Activated naive CD4-positive, alpha-beta T cell treated with anti-CD3 and anti-CD28 coated beads, Interleukin-2, amount 50 U/mL, for 72 hours (primary cell): ENCODE measurements at regions not wholly inside any gene's neighbourhood (a gene's known extent, or its start where the extent isn't known, plus 50 kb on each side); places are given as distances from the start of the nearest gene placed in this dataset.
"Not testable (repeated sequence)": the region's sequence is repeated elsewhere in the genome, so short reads cannot be mapped to it uniquely, and the experiment has no call there.

ENCODE experiments used
- ATAC-seq, 2 donors: fragments of 150-1000 bp; cut with Tn5 transposase; 2 replicates each; pipeline ENCODE4 v1.10.0; 2021; ENCODE audit warnings: mild to moderate bottlenecking in 2 of 2, moderate library complexity in 2 of 2
- DNase-seq, 2 donors: peaks; one replicate each; pipeline ENCODE4 v3.0.0; 2021 to 2022; ENCODE audit warnings: low spot score in 2 of 2
- H3K27ac Mint-ChIP-seq, 2 donors: one replicate each; pipeline ENCODE4 v1.8.0; 2022; ENCODE audit warnings: mild to moderate bottlenecking in 2 of 2, mixed read lengths in 2 of 2
- H3K36me3 Mint-ChIP-seq, 2 donors: one replicate each; pipeline ENCODE4 v1.8.0; 2022; ENCODE audit warnings: mixed read lengths in 2 of 2
- H3K9me3 Mint-ChIP-seq, 2 donors: one replicate each; pipeline ENCODE4 v1.8.0; 2022; ENCODE audit warnings: mixed read lengths in 2 of 2

- no peak for DNase-seq
- Mint-ChIP-seq H3K27ac (no peak overlapping the region), H3K9me3 (peaks cover 6 to 11% of the 10 kb centered on the region in 2 donors), H3K36me3 (no peaks in the 10 kb centered on the region)
- no peak for ATAC-seq
These were observed 750.6 kb upstream of the PCDH15 start for GRCh38 chr10:55551603-55552002.

- Mint-ChIP-seq H3K36me3 (no peaks in the 10 kb centered on the region), H3K9me3 (peaks cover 6 to 12% of the 10 kb centered on the region in 2 donors), H3K27ac (no peak overlapping the region)
- DNase-seq, result no peak
- ATAC-seq, result no peak
These were observed 749.2 kb upstream of the PCDH15 start for GRCh38 chr10:55550236-55550635.

- peaks cover 3 to 11% of the 10 kb centered on the region in 2 donors for H3K9me3 Mint-ChIP-seq
- not testable (repeated sequence) for H3K36me3 Mint-ChIP-seq, ATAC-seq, DNase-seq, H3K27ac Mint-ChIP-seq
These were observed 736.5 kb upstream of the PCDH15 start for GRCh38 chr10:55537497-55537896.

GRCh38 chr10:55519264-55519663 lies 718.2 kb upstream of the PCDH15 start:
- Mint-ChIP-seq H3K9me3 (peaks cover 13 to 16% of the 10 kb centered on the region in 2 donors), H3K36me3 (no peaks in the 10 kb centered on the region), H3K27ac (no peak overlapping the region)
- no peak for ATAC-seq
- no peak for DNase-seq

- DNase-seq, ATAC-seq, H3K27ac Mint-ChIP-seq, H3K36me3 Mint-ChIP-seq: not testable (repeated sequence)
- peaks cover 13 to 18% of the 10 kb centered on the region in 2 donors for H3K9me3 Mint-ChIP-seq
These were observed 717.4 kb upstream of the PCDH15 start for GRCh38 chr10:55518416-55518815.

- no peak overlapping the region for H3K27ac Mint-ChIP-seq
- DNase-seq, result no peak
- H3K9me3 Mint-ChIP-seq, result peaks cover 3 to 9% of the 10 kb centered on the region in 2 donors
- H3K36me3 Mint-ChIP-seq, result no peaks in the 10 kb centered on the region
- ATAC-seq, result no peak
These were observed 708.1 kb upstream of the PCDH15 start for GRCh38 chr10:55509168-55509567.

- ATAC-seq (no peak), DNase-seq (no peak)
- Mint-ChIP-seq H3K36me3 (no peaks in the 10 kb centered on the region), H3K27ac (no peak overlapping the region), H3K9me3 (peaks cover 5 to 6% of the 10 kb centered on the region in 2 donors)
These were observed 700.0 kb upstream of the PCDH15 start for GRCh38 chr10:55500931-55501559.

GRCh38 chr10:55497893-55498499 lies 697.0 kb upstream of the PCDH15 start:
- DNase-seq, result no peak
- H3K27ac Mint-ChIP-seq, result no peak overlapping the region
- ATAC-seq, result no peak
- no peaks in the 10 kb centered on the region for H3K36me3 Mint-ChIP-seq
- peaks cover 5 to 6% of the 10 kb centered on the region in 2 donors for H3K9me3 Mint-ChIP-seq

GRCh38 chr10:55495555-55495954 lies 694.5 kb upstream of the PCDH15 start:
- ATAC-seq, result no peak
- no peak overlapping the region for H3K27ac Mint-ChIP-seq

GRCh38 chr10:55491712-55492111 lies 690.7 kb upstream of the PCDH15 start:
- Mint-ChIP-seq H3K27ac (no peak overlapping the region), H3K9me3 (peaks cover 14 to 27% of the 10 kb centered on the region in 2 donors), H3K36me3 (no peaks in the 10 kb centered on the region)
- ATAC-seq (no peak), DNase-seq (no peak)

More at GRCh38 chr10:55495555-55495954, 694.5 kb upstream of the PCDH15 start:
- H3K9me3 Mint-ChIP-seq, result peaks cover 18 to 20% of the 10 kb centered on the region in 2 donors
- DNase-seq, result no peak
- H3K36me3 Mint-ChIP-seq, result no peaks in the 10 kb centered on the region

- Mint-ChIP-seq H3K9me3 (peaks cover 19 to 22% of the 10 kb centered on the region in 2 donors), H3K36me3 (no peaks in the 10 kb centered on the region), H3K27ac (no peak overlapping the region)
- DNase-seq, result no peak
- no peak for ATAC-seq
These were observed 684.8 kb upstream of the PCDH15 start for GRCh38 chr10:55485827-55486226.

GRCh38 chr10:55476129-55476528 lies 675.1 kb upstream of the PCDH15 start:
- no peak for ATAC-seq
- no peak for DNase-seq
- Mint-ChIP-seq H3K9me3 (peaks cover 16 to 28% of the 10 kb centered on the region in 2 donors), H3K27ac (no peak overlapping the region), H3K36me3 (peaks cover 0 to 4% of the 10 kb centered on the region in 2 donors)

GRCh38 chr10:55474258-55474657 lies 673.2 kb upstream of the PCDH15 start:
- Mint-ChIP-seq H3K27ac (no peak overlapping the region), H3K9me3 (peaks cover 9 to 24% of the 10 kb centered on the region in 2 donors), H3K36me3 (peaks cover 0 to 4% of the 10 kb centered on the region in 2 donors)
- ATAC-seq (no peak), DNase-seq (no peak)

- no peak for DNase-seq
- peaks cover 0 to 4% of the 10 kb centered on the region in 2 donors for H3K36me3 Mint-ChIP-seq
- H3K27ac Mint-ChIP-seq, result no peak overlapping the region
- no peak for ATAC-seq
- peaks cover 14 to 15% of the 10 kb centered on the region in 2 donors for H3K9me3 Mint-ChIP-seq
These were observed 669.8 kb upstream of the PCDH15 start for GRCh38 chr10:55470840-55471239.

- no peak for DNase-seq
- peaks cover 0 to 4% of the 10 kb centered on the region in 2 donors for H3K36me3 Mint-ChIP-seq
- no peak overlapping the region for H3K27ac Mint-ChIP-seq
- ATAC-seq, result no peak
- peaks cover 9 to 11% of the 10 kb centered on the region in 2 donors for H3K9me3 Mint-ChIP-seq
These were observed 665.9 kb upstream of the PCDH15 start for GRCh38 chr10:55466806-55467504.

GRCh38 chr10:55464083-55464482 lies 663.1 kb upstream of the PCDH15 start:
- ATAC-seq (no peak), DNase-seq (no peak)
- peaks cover 3 to 9% of the 10 kb centered on the region in 2 donors for H3K9me3 Mint-ChIP-seq
- H3K27ac Mint-ChIP-seq, result no peak overlapping the region
- H3K36me3 Mint-ChIP-seq, result no peaks in the 10 kb centered on the region

- no peaks in the 10 kb centered on the region for H3K36me3 Mint-ChIP-seq
- no peak for DNase-seq
- ATAC-seq, result no peak
- H3K27ac Mint-ChIP-seq, result no peak overlapping the region
- peaks cover 3 to 4% of the 10 kb centered on the region in 2 donors for H3K9me3 Mint-ChIP-seq
These were observed 659.0 kb upstream of the PCDH15 start for GRCh38 chr10:55460008-55460407.
